Activated CD8-positive, alpha-beta T cell treated with anti-CD3 and anti-CD28 coated beads for 36 hours (primary cell): ENCODE measurements at regions not wholly inside any gene's neighbourhood (a gene's known extent, or its start where the extent isn't known, plus 50 kb on each side); places are given as distances from the start of the nearest gene placed in this dataset.

ENCODE experiments used
- ATAC-seq: fragments of 200-7000 bp; cut with Tn5 transposase; one replicate; pipeline ENCODE4 v1.10.0; 2021; ENCODE audit warnings: mild to moderate bottlenecking, moderate library complexity
- CTCF ChIA-PET: fragments of 350-600 bp; sonication (Branson Sonifier 250); formaldehyde crosslinking; loops from one replicate; lab custom pipeline; 2021; ENCODE audit warnings: antibody characterized with exemption; lab: Charles Lee
- POLR2A ChIA-PET: fragments of 350-600 bp; sonication (Branson Sonifier 250); formaldehyde crosslinking; loops from one replicate; lab custom pipeline; 2021; ENCODE audit warnings: antibody characterized with exemption; lab: Charles Lee
- DNase-seq: peaks from one replicate; pipeline ENCODE4 v3.0.0-alpha.2; 2020
- H3K27ac Mint-ChIP-seq: one replicate; pipeline ENCODE4 v1.8.0; 2021; ENCODE audit warnings: mild to moderate bottlenecking, mixed read lengths
- H3K27me3 Mint-ChIP-seq: one replicate; pipeline ENCODE4 v1.8.0; 2021; ENCODE audit warnings: mixed read lengths
- H3K36me3 Mint-ChIP-seq: one replicate; pipeline ENCODE4 v1.8.0; 2021; ENCODE audit warnings: low read depth, mixed read lengths
- H3K4me1 Mint-ChIP-seq: one replicate; pipeline ENCODE4 v1.8.0; 2021; ENCODE audit warnings: low read depth, mixed read lengths
- H3K4me3 Mint-ChIP-seq: one replicate; pipeline ENCODE4 v1.8.0; 2021; ENCODE audit warnings: mild to moderate bottlenecking, moderate library complexity, mixed read lengths
- H3K9me3 Mint-ChIP-seq: one replicate; pipeline ENCODE4 v1.8.0; 2021; ENCODE audit warnings: mixed read lengths
- CTCF ChIP-seq: fragments of 200-600 bp; IDR thresholded peaks from one replicate; pipeline ENCODE4 v1.8.0; 2022; ENCODE audit warnings: antibody characterized with exemption, mild to moderate bottlenecking
- intact Hi-C: fragments of 100-400 bp; cut with micrococcal nuclease; formaldehyde crosslinking; loops from one replicate; pipeline ENCODE4 v1.10.0; 2022

GRCh38 chr20:52847731-52848359, 124.3 kb upstream of the TSHZ2 start:
- Mint-ChIP-seq H3K27me3 (peaks cover 5% of the 10 kb centered on the region), H3K9me3 (no peaks in the 10 kb centered on the region), H3K4me3 (no peak overlapping the region), H3K4me1 (no peaks in the 10 kb centered on the region), H3K36me3 (no peaks in the 10 kb centered on the region), H3K27ac (no peak overlapping the region)
- ChIA-PET CTCF (no interaction called here), POLR2A (no interaction called here)
- intact Hi-C loops = no loop called here
- TF ChIP-seq CTCF = no peak
- no peak for DNase-seq
- no peak for ATAC-seq

- Mint-ChIP-seq H3K4me3 (no peak overlapping the region), H3K4me1 (no peaks in the 10 kb centered on the region), H3K27me3 (peaks cover 5% of the 10 kb centered on the region), H3K27ac (no peak overlapping the region), H3K9me3 (no peaks in the 10 kb centered on the region), H3K36me3 (no peaks in the 10 kb centered on the region)
- CTCF ChIA-PET = no interaction called here
- POLR2A ChIA-PET = no interaction called here
- no peak for TF ChIP-seq CTCF
- ATAC-seq = no peak
- intact Hi-C loops = no loop called here
- DNase-seq = no peak
Measured at GRCh38 chr20:52847029-52847660, 125.0 kb upstream of the TSHZ2 start.

GRCh38 chr20:52845044-52845443, 127.1 kb upstream of the TSHZ2 start:
- Mint-ChIP-seq H3K27ac (no peak overlapping the region), H3K4me3 (no peak overlapping the region), H3K36me3 (no peaks in the 10 kb centered on the region), H3K4me1 (no peaks in the 10 kb centered on the region), H3K27me3 (peaks cover 6% of the 10 kb centered on the region), H3K9me3 (no peaks in the 10 kb centered on the region)
- ChIA-PET POLR2A (no interaction called here), CTCF (no interaction called here)
- DNase-seq = no peak
- intact Hi-C loops = no loop called here
- ATAC-seq = no peak
- TF ChIP-seq CTCF = no peak

- DNase-seq (no peak), ATAC-seq (no peak)
- ChIA-PET POLR2A (no interaction called here), CTCF (no interaction called here)
- no peak for TF ChIP-seq CTCF
- intact Hi-C loops = no loop called here
- H3K9me3 Mint-ChIP-seq = no peaks in the 10 kb centered on the region
- H3K27me3 Mint-ChIP-seq = peaks cover 6% of the 10 kb centered on the region
- H3K4me1 Mint-ChIP-seq = no peaks in the 10 kb centered on the region
- no peak overlapping the region for H3K4me3 Mint-ChIP-seq
- no peak overlapping the region for H3K27ac Mint-ChIP-seq
- no peaks in the 10 kb centered on the region for H3K36me3 Mint-ChIP-seq
Measured at GRCh38 chr20:52843425-52843824, 128.7 kb upstream of the TSHZ2 start.

GRCh38 chr20:52841003-52841402, 131.2 kb upstream of the TSHZ2 start:
- ATAC-seq = no peak
- no peak for DNase-seq
- Mint-ChIP-seq H3K36me3 (no peaks in the 10 kb centered on the region), H3K27me3 (peaks cover 7% of the 10 kb centered on the region), H3K9me3 (no peaks in the 10 kb centered on the region), H3K4me3 (no peak overlapping the region), H3K27ac (no peak overlapping the region), H3K4me1 (no peaks in the 10 kb centered on the region)
- CTCF ChIA-PET = no interaction called here
- no peak for TF ChIP-seq CTCF
- intact Hi-C loops = no loop called here
- POLR2A ChIA-PET = no interaction called here
